GM21515 (cell line): ENCODE measurements at regions not wholly inside any gene's neighbourhood (a gene's known extent, or its start where the extent isn't known, plus 50 kb on each side); places are given as distances from the start of the nearest gene placed in this dataset.
"Not testable (repeated sequence)": the region's sequence is repeated elsewhere in the genome, so short reads cannot be mapped to it uniquely, and the experiment has no call there.

Experiments
- ATAC-seq: cut with Tn5 transposase; IDR thresholded peaks from one replicate; pipeline ENCODE4 v1.9.1; 2021; ENCODE audit not compliant: unreplicated experiment

DNA sequence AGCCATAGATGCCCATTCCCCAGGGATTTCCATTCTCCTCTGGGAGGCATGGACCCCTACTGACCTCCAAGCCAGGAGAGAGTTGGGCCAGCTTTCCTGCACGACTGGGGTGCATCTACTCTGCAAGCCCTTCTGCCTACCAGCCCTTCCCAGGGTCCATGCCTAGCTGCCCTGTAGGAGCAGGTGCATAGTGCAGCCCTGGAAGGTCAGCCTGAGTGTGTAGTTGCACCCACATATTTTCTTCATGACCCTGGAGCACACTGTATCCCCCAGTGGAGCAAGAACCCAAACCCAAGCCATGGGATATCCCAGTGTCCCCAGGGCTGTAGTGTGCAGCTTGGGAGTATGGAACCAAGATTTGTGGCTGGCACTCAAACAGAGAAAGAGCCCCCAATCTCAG, 155.6 kb upstream of the GOLGA6L22 start:
- not testable (repeated sequence) for ATAC-seq
